SK-N-SH (cell line): ENCODE measurements at regions not wholly inside any gene's neighbourhood (a gene's known extent, or its start where the extent isn't known, plus 50 kb on each side); places are given as distances from the start of the nearest gene placed in this dataset.

Source experiments
- CTCF ChIA-PET: fragments of 300-600, 350-600 bp; formaldehyde crosslinking; extraction: SDS; loops from one replicate; lab custom pipeline; 2021; lab: Yijun Ruan, JAX
- POLR2A ChIA-PET: fragments of 350-600 bp; sonication (Branson Sonifier 250); formaldehyde crosslinking; extraction: SDS; loops from one replicate; lab custom pipeline; 2020; ENCODE audit warnings: antibody characterized with exemption, inconsistent platforms; lab: Yijun Ruan, JAX
- DNase-seq: peaks from one replicate; pipeline ENCODE4 v3.0.0; 2012
- H2AFZ ChIP-seq: fragments of 200-600 bp; sonication (generic); 2 replicates; pipeline ENCODE4 v1.8.1; 2016; ENCODE audit warnings: antibody characterized with exemption, mild to moderate bottlenecking, low read depth
- H3F3A ChIP-seq: fragments of 200-600 bp; sonication (generic); replicated peaks from 2 replicates; pipeline ENCODE3; 2016; ENCODE audit warnings: antibody characterized with exemption, mild to moderate bottlenecking; ENCODE audit not compliant: insufficient read depth
- H3K27ac ChIP-seq, 2 experiments: fragments of 200-500 bp in 1 of 2; fragments of 200-600 bp in 1 of 2; sonication (Bioruptor generic) in 1 of 2; sonication (generic), shearing (Covaris generic) in 1 of 2; 2 replicates each; pipeline versions ENCODE4 v1.5.1 to v1.6.1; 2014 to 2016; ENCODE audit warnings: low read depth in 2 of 2, inconsistent platforms in 1 of 2, low read length in 1 of 2, mild to moderate bottlenecking in 1 of 2, mixed read lengths in 1 of 2
- H3K27me3 ChIP-seq: fragments of 200-600 bp; sonication (generic), shearing (Covaris generic); 2 replicates; pipeline ENCODE4 v1.6.1; 2016; ENCODE audit warnings: mixed run types; ENCODE audit not compliant: insufficient read depth
- H3K36me3 ChIP-seq, 2 experiments: fragments of 200-500 bp in 1 of 2; fragments of 200-600 bp in 1 of 2; sonication (Bioruptor generic) in 1 of 2; sonication (generic) in 1 of 2; replicated peaks in 1 of 2; 2 replicates each; pipeline versions ENCODE3 to v1.5.1; 2014 to 2016; ENCODE audit warnings: low read length in 1 of 2, mild to moderate bottlenecking in 1 of 2; ENCODE audit not compliant: insufficient read depth in 2 of 2, control insufficient read depth in 1 of 2
- H3K4me1 ChIP-seq, 2 experiments: fragments of 200-500 bp in 1 of 2; fragments of 200-600 bp in 1 of 2; sonication (Bioruptor generic) in 1 of 2; sonication (generic), shearing (Covaris generic) in 1 of 2; 2 replicates each; pipeline versions ENCODE4 v1.5.1 to v1.6.1; 2014 to 2016; ENCODE audit warnings: low read depth in 1 of 2, low read length in 1 of 2, mixed run types in 1 of 2; ENCODE audit not compliant: insufficient read depth in 2 of 2, control insufficient read depth in 1 of 2
- H3K4me2 ChIP-seq: fragments of 200-600 bp; sonication (generic), shearing (Covaris generic); 2 replicates; pipeline ENCODE4 v1.6.1; 2017; ENCODE audit warnings: mixed run types
- H3K4me3 ChIP-seq, 2 experiments: fragments of 200-500 bp in 1 of 2; fragments of 200-600 bp in 1 of 2; sonication (Bioruptor generic) in 1 of 2; sonication (generic), shearing (Covaris generic) in 1 of 2; 2 replicates each; pipeline versions ENCODE4 v1.5.1 to v1.8.1; 2014 to 2016; ENCODE audit warnings: low read depth in 2 of 2, inconsistent platforms in 1 of 2, low read length in 1 of 2, mild to moderate bottlenecking in 1 of 2, mixed read lengths in 1 of 2, moderate library complexity in 1 of 2
- H3K79me2 ChIP-seq: fragments of 200-600 bp; sonication (generic); 2 replicates; pipeline ENCODE4 v1.8.1; 2017; ENCODE audit warnings: mild to moderate bottlenecking; ENCODE audit not compliant: insufficient read depth
- H3K9ac ChIP-seq: fragments of 200-600 bp; sonication (generic); 2 replicates; pipeline ENCODE4 v1.6.1; 2017; ENCODE audit warnings: mixed run types
- H3K9me2 ChIP-seq: fragments of 200-600 bp; sonication (generic); 2 replicates; pipeline ENCODE4 v1.6.1; 2017; ENCODE audit warnings: mixed run types
- H3K9me3 ChIP-seq: fragments of 200-600 bp; sonication (generic); 2 replicates; pipeline ENCODE4 v1.6.1; 2017; ENCODE audit warnings: mixed run types, mild to moderate bottlenecking, moderate library complexity
- H4K20me1 ChIP-seq: fragments of 200-600 bp; sonication (generic); 2 replicates; pipeline ENCODE4 v1.6.1; 2017; ENCODE audit warnings: mild to moderate bottlenecking, mixed run types; ENCODE audit not compliant: insufficient read depth
- CHD2 ChIP-seq: fragments of 150-350 bp; IDR thresholded peaks from 2 replicates; pipeline ENCODE4 v1.6.1; 2018; ENCODE audit warnings: low read length; ENCODE audit not compliant: partially characterized antibody
- ELF1 ChIP-seq: IDR thresholded peaks from 2 replicates; pipeline ENCODE4 v1.4.0; 2012
- GABPA ChIP-seq: IDR thresholded peaks from 2 replicates; pipeline ENCODE4 v1.4.0; 2012; ENCODE audit warnings: low read depth, mild to moderate bottlenecking
- GATA2 ChIP-seq: sonication (generic); formaldehyde crosslinking; IDR thresholded peaks from 2 replicates; pipeline ENCODE4 v1.5.0; 2020; ENCODE audit warnings: mild to moderate bottlenecking, missing genetic modification reagents
- POLR2AphosphoS5 ChIP-seq: IDR thresholded peaks from 2 replicates; pipeline ENCODE4 v1.6.1; 2012; ENCODE audit warnings: low read depth, low read length
- RAD21 ChIP-seq: IDR thresholded peaks from 2 replicates; pipeline ENCODE4 v1.6.1; 2012; ENCODE audit warnings: mild to moderate bottlenecking, low read length
- RFX5 ChIP-seq: IDR thresholded peaks from 2 replicates; pipeline ENCODE4 v1.6.1; 2012; ENCODE audit warnings: mild to moderate bottlenecking, improper control_type of control experiment, low read length
- SMC3 ChIP-seq: IDR thresholded peaks from 2 replicates; pipeline ENCODE4 v1.6.1; 2012; ENCODE audit warnings: low read depth, low read length, improper control_type of control experiment
- TAF1 ChIP-seq: IDR thresholded peaks from 2 replicates; pipeline ENCODE4 v1.6.1; 2012; ENCODE audit warnings: low read depth, mild to moderate bottlenecking, low read length, moderate library complexity, borderline replicate concordance
- TCF12 ChIP-seq: IDR thresholded peaks from 2 replicates; pipeline ENCODE4 v1.4.0; 2012
- WGBS: methylation state at CpG from one replicate; pipeline ENCODE4 v1.1.6; 2017; ENCODE audit warnings: low lambda C conversion rate; 5-methylcytosine and 5-hydroxymethylcytosine counted together
- TF ChIP-seq, protein P1 (sequence below): IDR thresholded peaks from 2 replicates; pipeline ENCODE4 v1.6.1; 2012; ENCODE audit warnings: mild to moderate bottlenecking, low read depth, low read length, moderate library complexity
- TF ChIP-seq, protein P2 (sequence below): fragments of 150-350 bp; IDR thresholded peaks from 2 replicates; pipeline ENCODE4 v1.6.1; 2016; ENCODE audit warnings: mild to moderate bottlenecking, low read depth, low read length
- TF ChIP-seq, protein P3 (sequence below): IDR thresholded peaks from 2 replicates; pipeline ENCODE4 v1.4.0; 2012; ENCODE audit warnings: low read depth, borderline replicate concordance
- TF ChIP-seq, protein P4 (sequence below): IDR thresholded peaks from 2 replicates; pipeline ENCODE4 v1.4.0; 2012; ENCODE audit warnings: low read depth, borderline replicate concordance

DNA sequence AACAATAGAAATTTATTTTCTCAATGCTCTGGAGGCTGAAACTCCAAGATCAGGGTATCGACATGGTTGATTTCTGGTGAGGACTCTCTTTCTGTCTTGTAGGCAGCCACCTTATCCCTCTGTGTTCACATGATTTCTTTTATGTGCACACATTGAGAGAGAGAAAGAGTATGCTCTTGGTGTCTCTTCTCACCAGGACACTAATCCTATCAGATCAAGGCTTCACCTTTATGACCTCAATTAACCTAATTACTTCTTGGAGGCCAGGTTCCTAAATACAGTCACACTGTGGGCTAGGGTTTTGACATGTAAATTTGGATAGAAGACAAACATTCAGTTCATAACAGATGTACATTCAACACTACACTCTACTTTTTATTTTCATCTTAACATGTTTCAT is 1094.2 kb upstream of the ADGRL2 start:
- 50% methylated on average over 1 of the region's 1 CpG for WGBS
- CTCF ChIA-PET = no interaction called here

More for the DNA sequence above, 1094.2 kb upstream of the ADGRL2 start:
- H3K36me3 ChIP-seq = no peaks in the 10 kb centered on the region
- no peak overlapping the region for H3K4me3 ChIP-seq
- H3K9ac ChIP-seq = no peak overlapping the region
- H3K9me2 ChIP-seq = no peaks in the 10 kb centered on the region
- no peaks in the 10 kb centered on the region for H3F3A ChIP-seq
- no peaks in the 10 kb centered on the region for H3K27me3 ChIP-seq
- no peak for TF ChIP-seq GABPA
- TF ChIP-seq SMC3 = no peak
- TF ChIP-seq CHD2 = no peak
- TF ChIP-seq POLR2AphosphoS5 = no peak
- no peak for TF ChIP-seq RAD21
- no peak for TF ChIP-seq GATA2 (CRISPR knock-in tag)
- no peak for TF ChIP-seq TCF12
- TF ChIP-seq, protein P1, sequence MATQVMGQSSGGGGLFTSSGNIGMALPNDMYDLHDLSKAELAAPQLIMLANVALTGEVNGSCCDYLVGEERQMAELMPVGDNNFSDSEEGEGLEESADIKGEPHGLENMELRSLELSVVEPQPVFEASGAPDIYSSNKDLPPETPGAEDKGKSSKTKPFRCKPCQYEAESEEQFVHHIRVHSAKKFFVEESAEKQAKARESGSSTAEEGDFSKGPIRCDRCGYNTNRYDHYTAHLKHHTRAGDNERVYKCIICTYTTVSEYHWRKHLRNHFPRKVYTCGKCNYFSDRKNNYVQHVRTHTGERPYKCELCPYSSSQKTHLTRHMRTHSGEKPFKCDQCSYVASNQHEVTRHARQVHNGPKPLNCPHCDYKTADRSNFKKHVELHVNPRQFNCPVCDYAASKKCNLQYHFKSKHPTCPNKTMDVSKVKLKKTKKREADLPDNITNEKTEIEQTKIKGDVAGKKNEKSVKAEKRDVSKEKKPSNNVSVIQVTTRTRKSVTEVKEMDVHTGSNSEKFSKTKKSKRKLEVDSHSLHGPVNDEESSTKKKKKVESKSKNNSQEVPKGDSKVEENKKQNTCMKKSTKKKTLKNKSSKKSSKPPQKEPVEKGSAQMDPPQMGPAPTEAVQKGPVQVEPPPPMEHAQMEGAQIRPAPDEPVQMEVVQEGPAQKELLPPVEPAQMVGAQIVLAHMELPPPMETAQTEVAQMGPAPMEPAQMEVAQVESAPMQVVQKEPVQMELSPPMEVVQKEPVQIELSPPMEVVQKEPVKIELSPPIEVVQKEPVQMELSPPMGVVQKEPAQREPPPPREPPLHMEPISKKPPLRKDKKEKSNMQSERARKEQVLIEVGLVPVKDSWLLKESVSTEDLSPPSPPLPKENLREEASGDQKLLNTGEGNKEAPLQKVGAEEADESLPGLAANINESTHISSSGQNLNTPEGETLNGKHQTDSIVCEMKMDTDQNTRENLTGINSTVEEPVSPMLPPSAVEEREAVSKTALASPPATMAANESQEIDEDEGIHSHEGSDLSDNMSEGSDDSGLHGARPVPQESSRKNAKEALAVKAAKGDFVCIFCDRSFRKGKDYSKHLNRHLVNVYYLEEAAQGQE = no peak
- no peak for TF ChIP-seq TAF1
- no peak for TF ChIP-seq ELF1
- TF ChIP-seq, protein P2, sequence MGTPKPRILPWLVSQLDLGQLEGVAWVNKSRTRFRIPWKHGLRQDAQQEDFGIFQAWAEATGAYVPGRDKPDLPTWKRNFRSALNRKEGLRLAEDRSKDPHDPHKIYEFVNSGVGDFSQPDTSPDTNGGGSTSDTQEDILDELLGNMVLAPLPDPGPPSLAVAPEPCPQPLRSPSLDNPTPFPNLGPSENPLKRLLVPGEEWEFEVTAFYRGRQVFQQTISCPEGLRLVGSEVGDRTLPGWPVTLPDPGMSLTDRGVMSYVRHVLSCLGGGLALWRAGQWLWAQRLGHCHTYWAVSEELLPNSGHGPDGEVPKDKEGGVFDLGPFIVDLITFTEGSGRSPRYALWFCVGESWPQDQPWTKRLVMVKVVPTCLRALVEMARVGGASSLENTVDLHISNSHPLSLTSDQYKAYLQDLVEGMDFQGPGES = no peak
- TF ChIP-seq, protein P3, sequence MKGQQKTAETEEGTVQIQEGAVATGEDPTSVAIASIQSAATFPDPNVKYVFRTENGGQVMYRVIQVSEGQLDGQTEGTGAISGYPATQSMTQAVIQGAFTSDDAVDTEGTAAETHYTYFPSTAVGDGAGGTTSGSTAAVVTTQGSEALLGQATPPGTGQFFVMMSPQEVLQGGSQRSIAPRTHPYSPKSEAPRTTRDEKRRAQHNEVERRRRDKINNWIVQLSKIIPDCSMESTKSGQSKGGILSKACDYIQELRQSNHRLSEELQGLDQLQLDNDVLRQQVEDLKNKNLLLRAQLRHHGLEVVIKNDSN = no peak
- TF ChIP-seq, protein P4, sequence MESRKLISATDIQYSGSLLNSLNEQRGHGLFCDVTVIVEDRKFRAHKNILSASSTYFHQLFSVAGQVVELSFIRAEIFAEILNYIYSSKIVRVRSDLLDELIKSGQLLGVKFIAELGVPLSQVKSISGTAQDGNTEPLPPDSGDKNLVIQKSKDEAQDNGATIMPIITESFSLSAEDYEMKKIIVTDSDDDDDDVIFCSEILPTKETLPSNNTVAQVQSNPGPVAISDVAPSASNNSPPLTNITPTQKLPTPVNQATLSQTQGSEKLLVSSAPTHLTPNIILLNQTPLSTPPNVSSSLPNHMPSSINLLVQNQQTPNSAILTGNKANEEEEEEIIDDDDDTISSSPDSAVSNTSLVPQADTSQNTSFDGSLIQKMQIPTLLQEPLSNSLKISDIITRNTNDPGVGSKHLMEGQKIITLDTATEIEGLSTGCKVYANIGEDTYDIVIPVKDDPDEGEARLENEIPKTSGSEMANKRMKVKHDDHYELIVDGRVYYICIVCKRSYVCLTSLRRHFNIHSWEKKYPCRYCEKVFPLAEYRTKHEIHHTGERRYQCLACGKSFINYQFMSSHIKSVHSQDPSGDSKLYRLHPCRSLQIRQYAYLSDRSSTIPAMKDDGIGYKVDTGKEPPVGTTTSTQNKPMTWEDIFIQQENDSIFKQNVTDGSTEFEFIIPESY = no peak
- no peak for TF ChIP-seq RFX5
- H3K4me2 ChIP-seq = no peak overlapping the region
- H3K27ac ChIP-seq = no peak overlapping the region
- no peaks in the 10 kb centered on the region for H3K4me1 ChIP-seq
- H4K20me1 ChIP-seq = no peaks in the 10 kb centered on the region
- POLR2A ChIA-PET = no interaction called here
- DNase-seq = no peak
- H2AFZ ChIP-seq = no peak overlapping the region
- H3K79me2 ChIP-seq = no peaks in the 10 kb centered on the region
- H3K9me3 ChIP-seq = no peaks in the 10 kb centered on the region
